ENCODE measurements at regions not wholly inside any gene's neighbourhood (a gene's known extent, or its start where the extent isn't known, plus 50 kb on each side); places are given as distances from the start of the nearest gene placed in this dataset.
"Not testable (repeated sequence)": the region's sequence is repeated elsewhere in the genome, so short reads cannot be mapped to it uniquely, and the experiment has no call there.

DNA sequence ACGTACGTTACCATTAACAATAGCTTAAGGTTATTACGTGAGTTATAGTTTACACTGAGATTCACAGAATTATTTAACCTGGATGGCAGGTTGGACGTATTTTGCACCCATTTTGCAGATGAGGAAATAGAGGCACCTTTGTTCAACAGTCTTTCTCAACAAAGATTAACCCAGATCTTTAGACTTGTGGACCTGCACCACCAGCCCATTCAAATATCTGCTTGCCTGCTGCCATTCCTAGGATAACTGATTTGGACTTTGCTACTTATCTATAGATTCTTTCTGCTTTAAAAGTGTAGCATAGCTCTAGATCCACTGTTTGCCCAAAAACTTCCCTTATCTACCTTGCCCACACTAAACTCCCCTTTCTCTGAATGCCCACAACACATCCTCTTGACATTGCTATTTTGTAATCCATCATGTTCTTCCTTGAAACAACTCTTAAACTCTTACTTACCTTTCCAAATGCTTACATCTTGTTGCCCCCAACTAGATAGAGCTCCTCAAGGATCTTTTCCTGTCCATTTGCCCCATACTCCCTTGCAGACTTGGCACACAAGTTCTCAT lies 56.4 kb upstream of the TNFAIP3 start:
- no peak for DNase-seq

DNA sequence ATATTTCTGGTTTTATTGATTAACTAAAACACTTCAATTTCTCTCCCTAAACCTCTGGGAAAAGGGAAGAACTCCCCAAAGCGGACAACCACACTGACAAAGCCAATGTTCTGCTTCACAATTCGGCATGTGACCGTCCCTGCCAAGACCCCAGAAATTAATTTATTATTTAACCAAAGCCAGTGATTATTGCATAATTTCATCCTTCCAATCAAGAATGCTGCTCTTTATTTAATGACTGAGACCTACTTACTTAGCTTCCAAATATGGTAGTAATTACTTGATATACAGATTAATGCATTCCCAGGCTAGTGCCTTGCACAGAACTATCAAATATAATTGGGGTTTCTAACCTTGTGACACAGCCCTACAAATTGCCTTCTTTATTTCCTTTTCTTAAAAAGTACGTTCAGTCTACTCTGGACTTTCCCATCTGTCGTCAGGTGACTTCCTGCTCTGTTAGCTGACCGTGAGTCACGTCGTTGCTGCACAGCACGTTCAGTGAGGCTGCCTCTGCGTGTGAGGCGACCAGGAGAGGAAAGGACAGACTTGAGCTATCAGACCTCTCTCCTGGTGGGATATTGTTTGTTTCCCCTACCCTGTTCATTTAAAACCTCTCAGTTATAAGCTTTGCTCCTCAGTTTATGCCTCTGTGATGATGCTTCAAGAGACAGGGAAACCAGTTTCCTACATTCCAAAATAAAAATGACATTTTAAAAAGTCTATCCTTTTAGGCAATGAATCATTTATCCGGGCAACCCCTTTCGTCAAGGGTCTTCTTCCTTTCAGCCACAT lies 55.7 kb upstream of the TNFAIP3 start:
- DNase-seq, result peak in 2 of 3 experiments; percentile 16 to 65

DNA sequence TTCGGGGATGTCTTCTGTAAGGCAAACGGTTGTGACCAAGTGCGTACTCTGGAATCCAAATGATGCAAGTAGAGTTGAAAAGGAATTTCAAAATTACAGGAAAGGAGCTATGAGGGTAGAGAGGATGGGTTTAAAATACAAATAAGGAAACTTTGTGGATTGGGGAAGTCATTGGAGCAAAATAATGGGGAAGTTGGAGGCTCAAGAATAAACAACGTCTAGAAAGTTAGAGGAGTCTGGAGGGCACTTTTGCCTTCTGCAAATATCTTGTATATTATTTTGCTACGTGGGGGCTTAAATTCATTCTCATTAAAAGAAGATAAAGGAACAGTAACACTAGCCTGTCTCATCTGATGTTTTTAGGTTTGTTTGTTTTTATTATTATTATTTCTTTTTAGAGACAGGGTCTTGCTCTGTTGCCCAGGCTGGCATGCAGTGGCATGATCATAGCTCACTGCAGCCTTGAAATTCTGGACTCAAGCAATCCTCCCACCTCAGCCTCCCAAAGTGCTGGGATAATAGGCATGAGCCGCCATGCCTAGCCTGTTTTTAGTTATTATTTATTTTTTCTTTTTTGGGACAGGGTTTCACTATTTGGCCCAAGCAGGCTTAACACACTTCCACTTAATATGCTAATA lies 55.0 kb upstream of the TNFAIP3 start:
- no peak for DNase-seq

DNA sequence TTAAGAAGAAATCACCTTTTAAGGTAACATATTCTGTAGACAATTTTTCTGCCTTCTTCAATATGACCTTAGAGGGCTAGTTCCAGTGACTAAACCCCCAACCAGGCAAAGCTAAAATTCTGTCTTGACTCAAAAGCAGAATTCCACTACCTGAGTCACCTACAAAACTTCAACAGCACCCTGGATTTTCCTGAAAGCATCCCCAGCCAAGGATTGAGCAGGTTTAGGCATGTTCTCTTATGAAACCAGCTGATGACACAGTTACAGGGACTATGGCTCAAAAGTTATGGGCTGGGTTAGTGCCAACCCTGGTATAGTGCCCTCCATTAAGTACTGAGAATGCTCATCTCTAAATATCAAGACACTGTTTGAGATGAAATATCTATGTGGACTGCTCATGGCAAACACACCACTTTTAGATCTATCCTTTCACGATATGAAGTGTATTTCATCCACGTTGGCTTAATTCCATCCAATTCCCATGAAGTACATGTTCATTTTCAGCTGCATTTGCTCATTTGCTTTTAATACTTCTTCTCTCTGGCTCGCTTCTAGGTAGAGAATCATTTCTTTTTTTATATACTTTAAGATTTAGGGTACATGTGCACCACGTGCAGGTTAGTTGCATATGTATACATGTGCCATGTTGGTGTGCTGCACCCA lies 53.6 kb upstream of the TNFAIP3 start:
- DNase-seq, result no peak

DNA sequence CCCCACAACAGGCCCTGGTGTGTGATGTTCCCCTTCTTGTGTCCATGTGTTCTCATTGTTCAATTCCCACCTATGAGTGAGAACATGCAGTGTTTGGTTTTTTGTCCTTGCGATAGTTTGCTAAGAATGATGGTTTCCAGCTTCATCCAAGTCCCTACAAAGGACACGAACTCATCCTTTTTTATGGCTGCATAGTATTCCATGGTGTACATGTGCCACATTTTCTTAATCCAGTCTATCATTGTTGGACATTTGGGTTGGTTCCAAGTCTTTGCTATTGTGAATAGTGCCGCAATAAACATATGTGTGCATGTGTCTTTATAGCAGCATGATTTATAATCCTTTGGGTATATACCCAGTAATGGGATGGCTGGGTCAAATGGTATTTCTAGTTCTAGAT lies 53.0 kb upstream of the TNFAIP3 start:
- DNase-seq, result not testable (repeated sequence)

DNA sequence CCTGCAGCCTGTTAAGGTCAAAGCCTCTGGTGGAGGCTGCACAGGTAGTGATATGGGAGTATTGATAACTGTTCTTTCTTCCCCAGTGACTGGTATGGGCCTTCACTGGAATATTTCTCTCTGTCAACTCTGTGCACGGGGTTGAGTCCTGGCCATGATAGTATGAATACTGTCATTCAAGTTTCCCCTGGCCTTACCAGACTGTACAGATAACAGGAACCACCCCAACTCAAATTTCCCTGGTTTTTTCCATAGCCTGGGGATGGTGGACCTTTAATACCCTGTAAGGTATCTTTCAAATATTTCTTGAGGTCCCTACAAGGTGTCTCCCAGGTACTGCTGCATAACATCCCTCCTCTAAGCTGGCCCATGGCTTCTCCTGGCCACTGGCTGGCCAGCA lies 51.4 kb upstream of the TNFAIP3 start:
- DNase-seq, result no peak

DNA sequence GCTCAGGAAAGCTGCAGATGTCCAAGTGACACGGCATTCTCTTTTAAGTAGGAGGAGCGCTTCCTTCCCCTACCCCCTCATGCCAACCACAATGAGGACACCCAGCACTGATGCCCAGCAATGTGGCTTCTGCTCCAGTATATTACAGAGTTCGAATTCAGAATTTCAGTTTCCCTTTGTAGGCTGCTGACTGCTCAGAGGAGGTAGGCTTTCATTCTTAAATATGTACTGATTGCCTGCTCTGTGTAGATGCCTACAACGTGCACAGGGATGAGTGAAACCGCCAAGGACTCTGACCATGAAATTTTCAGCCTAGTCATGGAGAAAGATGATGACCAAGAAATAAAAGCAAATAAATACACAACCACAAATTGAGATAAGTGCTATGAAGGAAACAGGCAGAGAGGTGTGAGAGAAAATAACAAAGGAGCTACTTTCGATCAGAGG lies 50.9 kb upstream of the TNFAIP3 start:
- DNase-seq, result no peak

DNA sequence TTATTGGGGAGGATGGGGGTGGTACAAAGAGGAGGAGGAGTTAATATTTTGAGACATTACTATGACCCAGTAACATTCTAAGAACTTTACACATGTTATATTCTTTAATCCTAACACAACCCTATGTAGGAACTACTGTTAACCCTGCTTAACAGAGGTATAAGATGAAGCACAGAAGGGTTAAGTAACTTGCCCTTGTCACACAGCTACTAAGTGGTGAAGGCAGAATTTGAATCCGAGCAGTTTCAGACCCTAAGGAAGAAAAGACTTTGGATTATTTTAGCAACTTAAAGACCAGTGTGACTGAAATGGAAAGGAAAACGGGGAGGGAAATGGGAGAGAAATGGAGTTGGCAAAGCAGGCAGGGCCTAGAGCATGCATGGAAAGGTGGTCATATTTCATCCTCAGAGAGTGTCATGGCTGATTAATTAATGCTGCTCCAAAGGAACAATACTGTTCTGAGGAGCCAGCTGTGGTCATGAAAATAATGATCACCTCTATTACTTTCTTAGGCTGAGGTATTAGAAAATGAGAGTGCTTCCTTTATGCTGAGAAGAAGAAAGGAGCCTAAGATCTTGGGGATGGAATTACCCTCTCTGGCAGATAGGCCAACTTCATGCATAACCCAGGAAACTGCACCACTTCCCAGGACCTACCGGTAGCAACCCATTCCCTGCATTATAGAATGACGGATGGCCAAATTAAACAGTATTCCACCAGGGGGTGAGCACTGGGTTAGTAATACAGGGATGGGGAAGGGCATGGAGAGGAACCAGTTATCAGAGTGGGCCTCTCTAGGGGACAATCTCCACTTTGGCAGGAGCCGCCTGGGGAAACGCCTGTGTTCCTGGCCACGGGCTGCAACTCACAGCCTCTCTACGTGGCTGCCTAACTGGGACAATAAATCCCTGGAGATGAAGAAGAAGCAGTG lies 50.1 kb upstream of the TNFAIP3 start:
- DNase-seq, result peak in 1 of 3 experiments; percentile 12
